Caki2 (cell line): ENCODE measurements at regions not wholly inside any gene's neighbourhood (a gene's known extent, or its start where the extent isn't known, plus 50 kb on each side); places are given as distances from the start of the nearest gene placed in this dataset.

ENCODE experiments used
- DNase-seq: peaks from one replicate; pipeline ENCODE4 v3.0.0-alpha.2; 2015; ENCODE audit warnings: low read depth
- in situ Hi-C: cut with HindIII; loops from 2 replicates; pipeline ENCODE4 v1.10.0; 2016; ENCODE audit warnings: low sequenced_read_pairs, low pct_unique_long_range_greater_than_20kb, mixed read lengths

- in situ Hi-C loops, result no loop called here
- no peak for DNase-seq
Measured at GRCh38 chr20:58098571-58098970, 129.9 kb downstream of the ANKRD60 start.

- no peak for DNase-seq
- in situ Hi-C loops, result no loop called here
Measured at GRCh38 chr20:58097943-58098342, 130.5 kb downstream of the ANKRD60 start.

GRCh38 chr20:58097429-58097828 is 131.0 kb downstream of the ANKRD60 start:
- DNase-seq, result no peak
- in situ Hi-C loops, result no loop called here

GRCh38 chr20:58096880-58097423 is 131.5 kb downstream of the ANKRD60 start:
- no peak for DNase-seq
- in situ Hi-C loops, result no loop called here

GRCh38 chr20:58094698-58095097 is 133.8 kb downstream of the ANKRD60 start:
- no peak for DNase-seq
- in situ Hi-C loops, result no loop called here

- no peak for DNase-seq
- in situ Hi-C loops, result no loop called here
Measured at GRCh38 chr20:58094160-58094559, 134.3 kb downstream of the ANKRD60 start.

- in situ Hi-C loops, result no loop called here
- DNase-seq, result no peak
Measured at GRCh38 chr20:58092871-58093270, 135.6 kb downstream of the ANKRD60 start.

GRCh38 chr20:58092353-58092752 is 136.1 kb downstream of the ANKRD60 start:
- in situ Hi-C loops, result no loop called here
- DNase-seq, result no peak

GRCh38 chr20:58091810-58092209 is 136.6 kb downstream of the ANKRD60 start:
- in situ Hi-C loops, result no loop called here
- no peak for DNase-seq

GRCh38 chr20:58090161-58090560 is 138.3 kb downstream of the ANKRD60 start:
- DNase-seq, result no peak
- in situ Hi-C loops, result no loop called here

- in situ Hi-C loops, result no loop called here
- no peak for DNase-seq
Measured at GRCh38 chr20:58088625-58089024, 139.8 kb downstream of the ANKRD60 start.

- in situ Hi-C loops, result no loop called here
- no peak for DNase-seq
Measured at GRCh38 chr20:58088105-58088504, 140.3 kb downstream of the ANKRD60 start.

- in situ Hi-C loops, result no loop called here
Measured at GRCh38 chr20:58087562-58087858, 140.9 kb downstream of the ANKRD60 start.

GRCh38 chr20:58086763-58087561 is 141.5 kb downstream of the ANKRD60 start:
- in situ Hi-C loops, result no loop called here
- peak; percentile 30 for DNase-seq

More at GRCh38 chr20:58087562-58087858, 140.9 kb downstream of the ANKRD60 start:
- no peak for DNase-seq

- peak; percentile 23 for DNase-seq
- in situ Hi-C loops, result no loop called here
Measured at GRCh38 chr20:58084966-58085365, 143.5 kb downstream of the ANKRD60 start.

- no peak for DNase-seq
- in situ Hi-C loops, result no loop called here
Measured at GRCh38 chr20:58084566-58084965, 143.9 kb downstream of the ANKRD60 start.

- in situ Hi-C loops, result no loop called here
- DNase-seq, result no peak
Measured at GRCh38 chr20:58081846-58082245, 146.6 kb downstream of the ANKRD60 start.

- DNase-seq, result no peak
- in situ Hi-C loops, result no loop called here
Measured at GRCh38 chr20:58078741-58079522, 149.5 kb downstream of the ANKRD60 start.

GRCh38 chr20:58077282-58077681 is 151.2 kb downstream of the ANKRD60 start:
- in situ Hi-C loops, result no loop called here
- DNase-seq, result no peak
